ENCODE measurements at regions not wholly inside any gene's neighbourhood (a gene's known extent, or its start where the extent isn't known, plus 50 kb on each side); places are given as distances from the start of the nearest gene placed in this dataset.

- DNase-seq = no peak
Measured at GRCh38 chr5:89280103-89281037, 397.4 kb upstream of the MEF2C start.

- DNase-seq = no peak
Measured at GRCh38 chr5:89279391-89280036, 396.5 kb upstream of the MEF2C start.

GRCh38 chr5:89277816-89278215, 394.8 kb upstream of the MEF2C start:
- DNase-seq = no peak

- no peak for DNase-seq
Measured at GRCh38 chr5:89276566-89277305, 393.8 kb upstream of the MEF2C start.

- DNase-seq = no peak
Measured at GRCh38 chr5:89275066-89275855, 392.3 kb upstream of the MEF2C start.

- DNase-seq = no peak
Measured at GRCh38 chr5:89273289-89273688, 390.3 kb upstream of the MEF2C start.

- DNase-seq = no peak
Measured at GRCh38 chr5:89270901-89271300, 387.9 kb upstream of the MEF2C start.

- DNase-seq = no peak
Measured at GRCh38 chr5:89269721-89270120, 386.7 kb upstream of the MEF2C start.

GRCh38 chr5:89268460-89268859, 385.5 kb upstream of the MEF2C start:
- DNase-seq = no peak

- no peak for DNase-seq
Measured at GRCh38 chr5:89267788-89268187, 384.8 kb upstream of the MEF2C start.

GRCh38 chr5:89265511-89266179, 382.7 kb upstream of the MEF2C start:
- DNase-seq = no peak

- DNase-seq = no peak
Measured at GRCh38 chr5:89263846-89264245, 380.9 kb upstream of the MEF2C start.

GRCh38 chr5:89262030-89262429, 379.0 kb upstream of the MEF2C start:
- DNase-seq = no peak

GRCh38 chr5:89260254-89260653, 377.3 kb upstream of the MEF2C start:
- DNase-seq = no peak

GRCh38 chr5:89255845-89256463, 373.0 kb upstream of the MEF2C start:
- DNase-seq = no peak

GRCh38 chr5:89253666-89254352, 370.8 kb upstream of the MEF2C start:
- DNase-seq = no peak

GRCh38 chr5:89246864-89247263, 363.9 kb upstream of the MEF2C start:
- DNase-seq = no peak

GRCh38 chr5:89246252-89246651, 363.3 kb upstream of the MEF2C start:
- no peak for DNase-seq

- no peak for DNase-seq
Measured at GRCh38 chr5:89243611-89244010, 360.6 kb upstream of the MEF2C start.

- no peak for DNase-seq
Measured at GRCh38 chr5:89241186-89241585, 358.2 kb upstream of the MEF2C start.

GRCh38 chr5:89236900-89237299, 353.9 kb upstream of the MEF2C start:
- no peak for DNase-seq

Measured in NCI-H1048 (cell line).